Skin epidermis (tissue), 12 donors: ENCODE measurements at regions not wholly inside any gene's neighbourhood (a gene's known extent, or its start where the extent isn't known, plus 50 kb on each side); places are given as distances from the start of the nearest gene placed in this dataset.

ENCODE experiments used
- H3K27ac ChIP-seq, 21 experiments: fragments of 200-600 bp; sonication (generic) in 11 of 21; one replicate each; pipeline ENCODE4 v1.5.0; 2020; ENCODE audit warnings: mild to moderate bottlenecking in 3 of 21, inconsistent platforms in 2 of 21, moderate library complexity in 2 of 21
- H3K4me3 ChIP-seq, 7 experiments: fragments of 200-600 bp; sonication (generic) in 2 of 7; one replicate each; pipeline ENCODE4 v1.5.0; 2020; ENCODE audit warnings: inconsistent platforms in 2 of 7, mild to moderate bottlenecking in 2 of 7, moderate library complexity in 1 of 7

GRCh38 chr3:64976456-64976855 is 288.7 kb upstream of the ADAMTS9 start:
- H3K27ac ChIP-seq = no peak overlapping the region
- no peak overlapping the region for H3K4me3 ChIP-seq

GRCh38 chr3:64975147-64975546 is 287.3 kb upstream of the ADAMTS9 start:
- H3K27ac ChIP-seq = no peak overlapping the region
- H3K4me3 ChIP-seq = no peak overlapping the region

GRCh38 chr3:64974401-64974800 is 286.6 kb upstream of the ADAMTS9 start:
- Histone ChIP-seq H3K27ac (no peak overlapping the region), H3K4me3 (no peak overlapping the region)

- Histone ChIP-seq H3K27ac (peak overlapping the region in 1 of 21 experiments; percentile 29), H3K4me3 (no peak overlapping the region)
Measured at GRCh38 chr3:64972793-64973192, 285.0 kb upstream of the ADAMTS9 start.

- H3K27ac ChIP-seq = no peak overlapping the region
- no peak overlapping the region for H3K4me3 ChIP-seq
Measured at GRCh38 chr3:64971602-64972001, 283.8 kb upstream of the ADAMTS9 start.

- H3K4me3 ChIP-seq = no peak overlapping the region
- no peak overlapping the region for H3K27ac ChIP-seq
Measured at GRCh38 chr3:64970634-64971033, 282.8 kb upstream of the ADAMTS9 start.

- Histone ChIP-seq H3K27ac (no peak overlapping the region), H3K4me3 (no peak overlapping the region)
Measured at GRCh38 chr3:64961301-64961700, 273.5 kb upstream of the ADAMTS9 start.

GRCh38 chr3:64958199-64958843 is 270.5 kb upstream of the ADAMTS9 start:
- Histone ChIP-seq H3K27ac (peak overlapping the region in 3 of 21 experiments; percentile 22 to 45 (median 30)), H3K4me3 (no peak overlapping the region)

- peak overlapping the region in 2 of 21 experiments; percentile 13 to 30 for H3K27ac ChIP-seq
Measured at GRCh38 chr3:64957408-64958198, 269.8 kb upstream of the ADAMTS9 start.

GRCh38 chr3:64956711-64957325 is 269.0 kb upstream of the ADAMTS9 start:
- H3K4me3 ChIP-seq = no peak overlapping the region

More at GRCh38 chr3:64957408-64958198, 269.8 kb upstream of the ADAMTS9 start:
- H3K4me3 ChIP-seq = no peak overlapping the region

GRCh38 chr3:64954995-64955636 is 267.3 kb upstream of the ADAMTS9 start:
- peak overlapping the region in 1 of 21 experiments; percentile 3 for H3K27ac ChIP-seq
- H3K4me3 ChIP-seq = no peak overlapping the region

More at GRCh38 chr3:64956711-64957325, 269.0 kb upstream of the ADAMTS9 start:
- H3K27ac ChIP-seq = peak overlapping the region in 1 of 21 experiments; percentile 13

GRCh38 chr3:64945171-64945729 is 257.4 kb upstream of the ADAMTS9 start:
- Histone ChIP-seq H3K4me3 (no peak overlapping the region), H3K27ac (no peak overlapping the region)

- Histone ChIP-seq H3K4me3 (no peak overlapping the region), H3K27ac (no peak overlapping the region)
Measured at GRCh38 chr3:64943866-64944265, 256.1 kb upstream of the ADAMTS9 start.

GRCh38 chr3:64940596-64941348 is 253.0 kb upstream of the ADAMTS9 start:
- peak overlapping the region in 1 of 21 experiments; percentile 18 for H3K27ac ChIP-seq
- H3K4me3 ChIP-seq = no peak overlapping the region

- H3K27ac ChIP-seq = peak overlapping the region in 1 of 21 experiments; percentile 32
- H3K4me3 ChIP-seq = no peak overlapping the region
Measured at GRCh38 chr3:64939747-64940450, 252.1 kb upstream of the ADAMTS9 start.

- H3K4me3 ChIP-seq = no peak overlapping the region
- peak overlapping the region in 1 of 21 experiments; percentile 32 for H3K27ac ChIP-seq
Measured at GRCh38 chr3:64939309-64939708, 251.5 kb upstream of the ADAMTS9 start.

- Histone ChIP-seq H3K27ac (peak overlapping the region in 1 of 21 experiments; percentile 40), H3K4me3 (no peak overlapping the region)
Measured at GRCh38 chr3:64936556-64936955, 248.8 kb upstream of the ADAMTS9 start.

GRCh38 chr3:64935971-64936370 is 248.2 kb upstream of the ADAMTS9 start:
- H3K27ac ChIP-seq = no peak overlapping the region

More at GRCh38 chr3:64935971-64936370, 248.2 kb upstream of the ADAMTS9 start:
- H3K4me3 ChIP-seq = no peak overlapping the region
